Endothelial cell (in vitro differentiated cells): ENCODE measurements at regions not wholly inside any gene's neighbourhood (a gene's known extent, or its start where the extent isn't known, plus 50 kb on each side); places are given as distances from the start of the nearest gene placed in this dataset.
"Not testable (repeated sequence)": the region's sequence is repeated elsewhere in the genome, so short reads cannot be mapped to it uniquely, and the experiment has no call there.

ENCODE experiments used
- DNase-seq: peaks from one replicate; pipeline ENCODE4 v3.0.0; 2021; ENCODE audit warnings: low spot score
- H3K27ac Mint-ChIP-seq: one replicate; pipeline ENCODE4 v1.8.0; 2021; ENCODE audit warnings: mixed read lengths, inconsistent platforms; ENCODE audit not compliant: unreplicated experiment
- H3K27me3 Mint-ChIP-seq: one replicate; pipeline ENCODE4 v1.8.0; 2021; ENCODE audit warnings: mild to moderate bottlenecking, moderate library complexity, mixed read lengths, inconsistent platforms; ENCODE audit not compliant: unreplicated experiment
- H3K36me3 Mint-ChIP-seq: one replicate; pipeline ENCODE4 v1.8.0; 2021; ENCODE audit warnings: mild to moderate bottlenecking, low read depth, mixed read lengths, inconsistent platforms; ENCODE audit not compliant: unreplicated experiment
- H3K4me1 Mint-ChIP-seq: one replicate; pipeline ENCODE4 v1.8.0; 2021; ENCODE audit warnings: mild to moderate bottlenecking, mixed read lengths, inconsistent platforms; ENCODE audit not compliant: unreplicated experiment
- H3K4me3 Mint-ChIP-seq: one replicate; pipeline ENCODE4 v1.8.0; 2021; ENCODE audit warnings: mild to moderate bottlenecking, mixed read lengths, inconsistent platforms; ENCODE audit not compliant: unreplicated experiment
- H3K9me3 Mint-ChIP-seq: one replicate; pipeline ENCODE4 v1.8.0; 2021; ENCODE audit warnings: mixed read lengths, inconsistent platforms; ENCODE audit not compliant: unreplicated experiment
- TF ChIP-seq, protein P1 (sequence below): fragments of 200-600 bp; sonication (generic); IDR thresholded peaks from one replicate; pipeline ENCODE4 v1.5.0; 2021; ENCODE audit warnings: antibody characterized with exemption; ENCODE audit not compliant: unreplicated experiment

DNA sequence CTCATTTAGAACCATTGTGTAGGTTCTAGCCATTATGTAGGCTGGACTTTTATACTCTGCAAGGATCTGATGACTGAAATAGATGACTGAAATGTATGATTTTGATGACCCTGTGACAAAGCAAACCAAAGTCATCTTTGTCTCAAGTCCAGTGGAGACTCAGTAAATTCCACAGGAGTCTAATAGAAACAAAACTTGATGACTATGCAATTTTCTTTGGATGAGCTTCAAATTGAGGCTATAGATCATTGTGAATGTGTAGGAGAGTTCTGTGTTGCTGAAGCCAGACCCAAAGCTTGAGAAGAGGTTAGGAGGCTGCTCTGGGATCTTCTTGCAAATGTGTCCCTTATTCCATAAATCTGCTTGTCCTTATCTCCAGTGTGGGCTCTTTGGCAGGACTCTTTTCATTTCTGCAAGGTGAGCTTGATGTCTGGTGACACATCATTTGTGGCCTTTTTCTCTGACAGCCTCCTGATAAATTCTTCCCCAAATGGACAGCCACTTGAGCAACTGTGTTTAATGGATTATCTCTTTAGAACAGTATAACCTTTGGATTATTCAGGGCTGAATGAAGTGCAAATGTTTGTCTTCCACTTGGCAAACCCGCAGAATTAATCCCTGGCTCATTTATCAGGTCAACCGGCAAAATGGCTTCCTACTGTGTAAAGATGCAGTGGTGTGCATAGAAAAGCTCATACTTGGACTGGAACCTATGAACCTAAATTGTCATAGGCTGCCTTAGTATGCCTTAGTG, 235.1 kb upstream of the ANKH start:
- DNase-seq, result no peak
- TF ChIP-seq, protein P1, sequence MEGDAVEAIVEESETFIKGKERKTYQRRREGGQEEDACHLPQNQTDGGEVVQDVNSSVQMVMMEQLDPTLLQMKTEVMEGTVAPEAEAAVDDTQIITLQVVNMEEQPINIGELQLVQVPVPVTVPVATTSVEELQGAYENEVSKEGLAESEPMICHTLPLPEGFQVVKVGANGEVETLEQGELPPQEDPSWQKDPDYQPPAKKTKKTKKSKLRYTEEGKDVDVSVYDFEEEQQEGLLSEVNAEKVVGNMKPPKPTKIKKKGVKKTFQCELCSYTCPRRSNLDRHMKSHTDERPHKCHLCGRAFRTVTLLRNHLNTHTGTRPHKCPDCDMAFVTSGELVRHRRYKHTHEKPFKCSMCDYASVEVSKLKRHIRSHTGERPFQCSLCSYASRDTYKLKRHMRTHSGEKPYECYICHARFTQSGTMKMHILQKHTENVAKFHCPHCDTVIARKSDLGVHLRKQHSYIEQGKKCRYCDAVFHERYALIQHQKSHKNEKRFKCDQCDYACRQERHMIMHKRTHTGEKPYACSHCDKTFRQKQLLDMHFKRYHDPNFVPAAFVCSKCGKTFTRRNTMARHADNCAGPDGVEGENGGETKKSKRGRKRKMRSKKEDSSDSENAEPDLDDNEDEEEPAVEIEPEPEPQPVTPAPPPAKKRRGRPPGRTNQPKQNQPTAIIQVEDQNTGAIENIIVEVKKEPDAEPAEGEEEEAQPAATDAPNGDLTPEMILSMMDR, result no peak
- Mint-ChIP-seq H3K36me3 (no peaks in the 10 kb centered on the region), H3K4me3 (no peak overlapping the region), H3K4me1 (peaks cover 26% of the 10 kb centered on the region), H3K9me3 (no peaks in the 10 kb centered on the region), H3K27ac (no peak overlapping the region), H3K27me3 (no peaks in the 10 kb centered on the region)

DNA sequence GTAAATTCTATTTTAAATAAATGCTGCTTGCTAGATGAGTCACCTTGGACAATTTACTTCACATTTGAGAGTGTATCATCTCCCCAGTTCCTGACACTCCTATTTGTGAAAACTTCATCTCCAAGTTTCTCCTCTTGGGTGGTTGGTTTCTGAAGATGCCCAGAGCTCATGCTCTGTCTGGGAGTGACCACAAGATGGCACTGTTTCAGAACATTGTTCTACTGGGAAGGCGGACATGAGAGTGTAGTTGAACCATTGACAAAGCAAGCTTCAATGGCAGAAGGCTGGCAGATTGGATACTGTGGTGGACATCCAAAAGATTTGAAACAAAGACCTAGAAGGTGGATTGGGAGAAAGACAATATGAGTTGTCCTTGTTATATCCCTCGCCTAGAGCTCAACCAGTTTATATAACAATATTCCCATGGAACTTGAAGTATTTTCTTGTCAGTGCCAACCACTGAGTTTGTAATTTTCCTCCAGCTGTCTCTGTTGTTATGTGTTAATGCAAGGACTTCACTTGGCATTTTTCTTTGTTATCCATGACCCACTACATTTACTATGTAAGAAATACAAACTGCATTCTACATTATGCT, 234.3 kb upstream of the ANKH start:
- H3K4me1 Mint-ChIP-seq, result peaks cover 26% of the 10 kb centered on the region
- H3K27me3 Mint-ChIP-seq, result no peaks in the 10 kb centered on the region
- DNase-seq, result peak; percentile 56
- H3K4me3 Mint-ChIP-seq, result no peak overlapping the region
- no peaks in the 10 kb centered on the region for H3K36me3 Mint-ChIP-seq
- H3K9me3 Mint-ChIP-seq, result no peaks in the 10 kb centered on the region
- peak overlapping the region; percentile 14 for H3K27ac Mint-ChIP-seq
- TF ChIP-seq, protein P1, result peak; percentile 85

DNA sequence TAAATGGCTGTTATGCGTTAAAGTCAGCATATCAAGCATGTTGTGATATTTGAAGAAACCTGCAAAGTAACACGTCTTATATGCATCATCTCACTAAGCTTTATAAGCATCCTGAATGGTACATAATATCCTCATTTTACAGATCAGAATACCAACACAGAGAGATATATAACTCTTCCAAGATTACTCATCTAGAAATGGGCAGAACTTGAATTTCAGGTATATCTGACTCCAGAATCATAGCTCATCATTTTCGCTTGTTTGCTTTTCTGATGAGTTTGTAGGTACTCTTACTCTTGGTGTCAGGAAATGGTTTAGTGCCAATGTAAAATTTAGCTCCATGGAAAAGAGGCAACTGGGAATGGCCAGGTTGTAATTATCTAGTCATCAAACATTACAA, 232.3 kb upstream of the ANKH start:
- Mint-ChIP-seq H3K9me3 (no peaks in the 10 kb centered on the region), H3K27me3 (no peaks in the 10 kb centered on the region), H3K36me3 (no peaks in the 10 kb centered on the region), H3K27ac (peak overlapping the region; percentile 33), H3K4me3 (no peak overlapping the region), H3K4me1 (peaks cover 26% of the 10 kb centered on the region)
- TF ChIP-seq, protein P1, result no peak
- DNase-seq, result no peak

DNA sequence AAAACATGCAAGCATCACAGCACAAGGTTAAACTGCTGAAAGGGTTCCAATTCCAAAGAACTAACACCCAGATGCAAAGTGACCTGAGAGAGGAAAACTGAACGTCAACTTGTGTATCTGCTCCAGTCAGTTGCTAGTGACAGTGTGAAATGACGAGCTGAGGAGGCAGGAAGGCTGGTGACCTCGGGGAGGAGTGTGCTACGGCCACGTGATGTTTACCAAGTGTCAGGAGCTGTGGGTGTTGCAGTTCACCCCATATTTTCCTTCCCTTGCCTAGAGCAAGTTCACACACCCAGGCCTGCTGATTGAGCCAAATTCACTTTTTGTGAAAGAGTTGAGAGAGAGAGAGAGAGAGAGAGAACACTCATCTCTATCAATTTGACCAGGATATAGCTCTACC, 231.6 kb upstream of the ANKH start:
- Mint-ChIP-seq H3K4me3 (no peak overlapping the region), H3K27ac (peak overlapping the region; percentile 94), H3K36me3 (no peaks in the 10 kb centered on the region), H3K4me1 (peaks cover 26% of the 10 kb centered on the region), H3K9me3 (no peaks in the 10 kb centered on the region), H3K27me3 (no peaks in the 10 kb centered on the region)
- TF ChIP-seq, protein P1, result no peak
- DNase-seq, result peak; percentile 12

DNA sequence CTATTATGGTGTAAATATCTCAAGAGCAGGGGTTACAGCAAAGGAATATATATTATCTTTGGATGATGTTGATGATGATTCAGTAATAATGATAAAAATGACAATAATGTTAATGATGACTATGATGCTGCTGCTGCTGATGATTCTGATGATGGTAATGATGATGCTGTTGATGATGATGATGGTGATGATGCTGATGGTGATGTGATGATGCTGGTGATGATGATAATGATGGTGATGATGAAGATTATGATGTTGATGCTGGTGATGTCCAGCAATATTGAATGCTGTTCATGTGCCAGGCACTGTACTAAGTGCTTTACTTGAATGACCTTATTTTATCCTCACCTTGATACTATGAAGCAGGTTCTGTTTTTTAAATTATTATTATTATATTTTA, 226.0 kb upstream of the ANKH start:
- H3K36me3 Mint-ChIP-seq, result no peaks in the 10 kb centered on the region
- no peak overlapping the region for H3K27ac Mint-ChIP-seq
- TF ChIP-seq, protein P1, result no peak
- no peaks in the 10 kb centered on the region for H3K27me3 Mint-ChIP-seq
- no peak overlapping the region for H3K4me3 Mint-ChIP-seq
- H3K4me1 Mint-ChIP-seq, result peaks cover under 1% of the 10 kb centered on the region
- DNase-seq, result no peak
- H3K9me3 Mint-ChIP-seq, result no peaks in the 10 kb centered on the region

DNA sequence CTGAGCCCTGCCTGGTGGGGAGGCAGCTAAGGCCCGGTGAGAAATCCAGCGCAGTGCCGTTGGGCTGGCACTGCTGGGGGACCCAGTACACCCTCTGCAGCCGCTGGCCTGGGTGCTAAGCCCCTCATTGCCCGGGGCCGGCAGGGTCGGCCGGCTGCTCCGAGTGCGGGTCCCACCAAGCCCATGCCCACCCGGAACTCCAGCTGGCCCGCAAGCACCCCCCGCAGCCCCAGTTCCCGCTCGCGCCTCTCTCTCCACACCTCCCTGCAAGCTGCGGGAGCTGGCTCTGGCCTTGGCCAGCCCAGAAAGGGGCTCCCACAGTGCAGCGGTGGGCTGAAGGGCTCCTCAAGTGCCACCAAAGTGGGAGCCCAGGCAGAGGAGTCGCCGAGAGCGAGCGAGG, 225.1 kb upstream of the ANKH start:
- H3K4me1 Mint-ChIP-seq, H3K27me3 Mint-ChIP-seq, H3K9me3 Mint-ChIP-seq, H3K36me3 Mint-ChIP-seq, H3K4me3 Mint-ChIP-seq, DNase-seq, H3K27ac Mint-ChIP-seq: not testable (repeated sequence)
